Peyer's patch (tissue), 4 donors: ENCODE measurements at regions not wholly inside any gene's neighbourhood (a gene's known extent, or its start where the extent isn't known, plus 50 kb on each side); places are given as distances from the start of the nearest gene placed in this dataset.
"Not testable (repeated sequence)": the region's sequence is repeated elsewhere in the genome, so short reads cannot be mapped to it uniquely, and the experiment has no call there.

ENCODE experiments used
- CTCF ChIP-seq, 6 experiments: fragments of 450-650 bp in 4 of 6; fragments of 200-600 bp in 2 of 6; sonication (generic) in 1 of 6; IDR thresholded peaks; one replicate each; pipeline ENCODE4 v1.5.1; 2017 to 2019; ENCODE audit warnings: antibody characterized with exemption in 6 of 6, mild to moderate bottlenecking in 3 of 6, moderate library complexity in 1 of 6
- POLR2A ChIP-seq, 2 donors: fragments of 450-650 bp; IDR thresholded peaks; one replicate each; pipeline ENCODE4 v1.5.1; 2017; ENCODE audit warnings: antibody characterized with exemption in 2 of 2, mild to moderate bottlenecking in 2 of 2, moderate library complexity in 2 of 2

- TF ChIP-seq POLR2A, CTCF (IDR thresholded peaks at IDR 0.05): not testable (repeated sequence)
These were observed 170.4 kb upstream of the NPAP1 start for GRCh38 chr15:24505216-24505615.
